ENCODE measurements at regions not wholly inside any gene's neighbourhood (a gene's known extent, or its start where the extent isn't known, plus 50 kb on each side); places are given as distances from the start of the nearest gene placed in this dataset.

GRCh38 chr3:177494216-177494615, 296.9 kb upstream of the TBL1XR1 start:
- POLR2A ChIA-PET (ENCODE audit: partially characterized antibody): no interaction called here
- FAIRE-seq: no peak

More at GRCh38 chr3:177494216-177494615, 296.9 kb upstream of the TBL1XR1 start:
- Histone ChIP-seq H3K23ac (ENCODE audit: insufficient read length) (no peak overlapping the region), H2AK5ac (ENCODE audit: low read depth, low read length) (no peak overlapping the region), H4K5ac (ENCODE audit: insufficient read length, low read depth, low read length) (no peak overlapping the region), H3K36me3 (ENCODE audit: control insufficient read depth in 2 of 4, insufficient read depth in 4 of 4, low read length in 3 of 4) (no peaks in the 10 kb centered on the region), H3K79me1 (ENCODE audit: low read depth, low read length) (no peaks in the 10 kb centered on the region), H4K20me1 (replicated peaks in 1 of 2; ENCODE audit: control insufficient read depth in 1 of 2, insufficient read depth in 2 of 2, low read length in 2 of 2) (no peaks in the 10 kb centered on the region), H3K23me2 (ENCODE audit: low read depth, low read length) (no peaks in the 10 kb centered on the region), H3K18ac (ENCODE audit: extremely low read depth, low read length) (no peak overlapping the region), H3K27ac (ENCODE audit: low read depth, low read length) (no peak overlapping the region), H2BK12ac (ENCODE audit: low read depth, low read length) (no peak overlapping the region), H3K4me1 (replicated peaks in 1 of 4; ENCODE audit: control insufficient read depth in 3 of 4, insufficient read depth in 4 of 4, low read length in 3 of 4) (no peaks in the 10 kb centered on the region), H3K14ac (ENCODE audit: insufficient read length) (no peak overlapping the region), H4K8ac (ENCODE audit: extremely low read depth, insufficient read depth, low read length) (no peak overlapping the region), H3K9me3 (ENCODE audit: insufficient read depth in 2 of 2, low read depth in 1 of 2, low read length in 1 of 2) (no peaks in the 10 kb centered on the region), H3K9ac (replicated peaks in 1 of 4; ENCODE audit: extremely low read depth in 1 of 4, low read depth in 3 of 4, low read length in 3 of 4) (no peak overlapping the region), H2BK5ac (ENCODE audit: low read depth, low read length) (no peak overlapping the region), H2BK120ac (replicated peaks; ENCODE audit: low read depth, low read length) (no peak overlapping the region), H3K56ac (replicated peaks; ENCODE audit: insufficient read length, low read depth, low read length) (no peak overlapping the region), H2BK20ac (ENCODE audit: low read length) (no peak overlapping the region), H3K27me3 (replicated peaks in 1 of 4; ENCODE audit: control insufficient read depth in 3 of 4, extremely low read depth in 1 of 4, insufficient read depth in 3 of 4, low read length in 3 of 4) (no peaks in the 10 kb centered on the region), H4K91ac (replicated peaks; ENCODE audit: insufficient read length, low read length) (no peak overlapping the region), H3K4ac (replicated peaks; ENCODE audit: insufficient read length, low read depth, low read length) (no peak overlapping the region), H3K4me3 (ENCODE audit: extremely low read depth in 1 of 4, insufficient read depth in 2 of 4, low read depth in 3 of 4, low read length in 4 of 4) (no peak overlapping the region), H3K4me2 (ENCODE audit: insufficient read depth in 1 of 2, low read depth in 2 of 2, low read length in 2 of 2) (no peak overlapping the region), H3K79me2 (ENCODE audit: control insufficient read depth in 1 of 2, insufficient read depth in 2 of 2, low read length in 2 of 2) (no peaks in the 10 kb centered on the region), H2AFZ (ENCODE audit: low read length) (no peak overlapping the region), H2BK15ac (ENCODE audit: low read length) (no peak overlapping the region)
- CTCF ChIA-PET (ENCODE audit: partially characterized antibody): interaction anchor here (0.5 to 1.0 kb wide), 2 partner anchors 12 to 327 kb away, joined by 3 read pairs; no protein-coding TSS in a partner anchor
- TF ChIP-seq SIRT6 (IDR thresholded peaks at IDR 0.05; ENCODE audit: low read length) (no peak), ATF3 (IDR thresholded peaks at IDR 0.05; ENCODE audit: insufficient read depth, low read depth, low read length) (no peak), POU5F1 (IDR thresholded peaks at IDR 0.05; ENCODE audit: low read depth, low read length) (no peak), JUN (IDR thresholded peaks at IDR 0.05; ENCODE audit: low read depth, low read length) (no peak)
- WGBS, 2 experiments (ENCODE audit: extremely low coverage in 1 of 2, insufficient coverage in 1 of 2, insufficient read length in 1 of 2, insufficient replicate concordance in 2 of 2, low coverage in 1 of 2, low lambda C conversion rate in 2 of 2, missing lambda C conversion rate in 1 of 2): 90% methylated on average over 3 of the region's 3 CpGs; no CpG with 5 or more reads in 1 of the 2 experiments
- no peak for DNase-seq (ENCODE audit: low read depth in 1 of 2, low spot score in 2 of 2)
